ENCODE measurements at regions not wholly inside any gene's neighbourhood (a gene's known extent, or its start where the extent isn't known, plus 50 kb on each side); places are given as distances from the start of the nearest gene placed in this dataset.

DNA sequence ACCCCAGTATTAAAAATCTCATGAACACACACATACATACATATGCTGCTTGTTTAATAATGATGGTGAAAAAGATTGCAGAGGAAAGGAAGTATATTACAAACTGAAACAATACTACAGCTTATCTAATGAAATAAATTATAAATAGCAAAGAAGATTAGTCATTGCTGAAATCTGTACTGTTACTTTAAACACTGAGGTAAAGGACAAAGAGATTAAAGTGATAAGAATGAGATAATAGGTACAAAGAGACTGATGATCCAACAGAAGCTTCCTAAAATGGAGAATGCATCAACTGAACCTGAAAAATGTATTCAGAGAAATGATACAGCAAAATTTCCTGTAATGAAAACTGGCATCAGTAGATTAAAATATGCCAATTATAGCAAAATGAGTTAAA is 91.5 kb upstream of the KCND2 start:
- TF ChIP-seq, protein P1, sequence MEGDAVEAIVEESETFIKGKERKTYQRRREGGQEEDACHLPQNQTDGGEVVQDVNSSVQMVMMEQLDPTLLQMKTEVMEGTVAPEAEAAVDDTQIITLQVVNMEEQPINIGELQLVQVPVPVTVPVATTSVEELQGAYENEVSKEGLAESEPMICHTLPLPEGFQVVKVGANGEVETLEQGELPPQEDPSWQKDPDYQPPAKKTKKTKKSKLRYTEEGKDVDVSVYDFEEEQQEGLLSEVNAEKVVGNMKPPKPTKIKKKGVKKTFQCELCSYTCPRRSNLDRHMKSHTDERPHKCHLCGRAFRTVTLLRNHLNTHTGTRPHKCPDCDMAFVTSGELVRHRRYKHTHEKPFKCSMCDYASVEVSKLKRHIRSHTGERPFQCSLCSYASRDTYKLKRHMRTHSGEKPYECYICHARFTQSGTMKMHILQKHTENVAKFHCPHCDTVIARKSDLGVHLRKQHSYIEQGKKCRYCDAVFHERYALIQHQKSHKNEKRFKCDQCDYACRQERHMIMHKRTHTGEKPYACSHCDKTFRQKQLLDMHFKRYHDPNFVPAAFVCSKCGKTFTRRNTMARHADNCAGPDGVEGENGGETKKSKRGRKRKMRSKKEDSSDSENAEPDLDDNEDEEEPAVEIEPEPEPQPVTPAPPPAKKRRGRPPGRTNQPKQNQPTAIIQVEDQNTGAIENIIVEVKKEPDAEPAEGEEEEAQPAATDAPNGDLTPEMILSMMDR (IDR thresholded peaks at IDR 0.05 in 4 of 5, conservative IDR thresholded peaks at IDR 0.05 in 1 of 5), result no peak
- no peak for TF ChIP-seq POLR2A (IDR thresholded peaks at IDR 0.05)

All from gastrocnemius medialis (tissue), 4 donors.